ENCODE measurements at regions not wholly inside any gene's neighbourhood (a gene's known extent, or its start where the extent isn't known, plus 50 kb on each side); places are given as distances from the start of the nearest gene placed in this dataset.

- DNase-seq = no peak
Observed at GRCh38 chr15:70342554-70343548, 245.1 kb upstream of the TLE3 start.

DNA sequence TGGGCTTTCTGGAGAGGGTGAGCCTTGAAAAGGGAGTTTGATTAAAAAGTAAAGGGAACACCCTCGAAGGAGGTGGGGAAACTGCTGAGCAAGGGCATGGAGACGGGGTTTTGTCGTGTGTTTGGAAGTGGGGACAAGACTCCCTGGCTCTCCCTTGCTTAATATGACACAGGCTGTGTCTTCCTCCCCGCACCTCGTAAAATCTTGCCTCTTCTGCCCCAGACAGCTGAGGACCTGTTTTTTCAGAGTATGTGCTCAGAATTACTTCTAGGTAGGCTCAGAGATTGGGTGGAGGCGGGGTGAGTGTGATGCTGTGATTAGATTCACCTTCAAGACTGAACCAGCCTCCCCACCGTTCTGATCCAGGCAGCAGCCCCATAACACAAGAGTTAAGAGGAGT is 244.4 kb upstream of the TLE3 start:
- DNase-seq = no peak

DNA sequence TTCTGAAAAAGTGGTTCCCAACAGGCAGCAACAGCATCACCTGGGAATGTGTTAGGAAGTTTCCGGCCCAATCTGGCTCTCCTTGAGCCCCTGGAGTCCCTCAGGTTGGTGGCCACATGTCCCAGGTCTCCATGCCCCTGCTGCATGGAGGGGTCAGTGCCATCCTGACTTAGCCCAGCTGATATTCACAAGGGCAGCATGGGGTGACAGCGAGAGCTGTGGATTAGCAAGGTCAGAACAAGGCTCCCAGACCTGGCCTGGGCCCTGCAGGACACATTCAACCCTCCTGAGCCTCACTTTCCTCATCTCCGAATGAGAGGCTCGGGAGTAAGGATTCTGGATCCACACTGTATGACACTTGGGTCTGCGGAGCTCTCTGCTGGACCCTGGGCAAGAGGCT is 243.8 kb upstream of the TLE3 start:
- no peak for DNase-seq

DNA sequence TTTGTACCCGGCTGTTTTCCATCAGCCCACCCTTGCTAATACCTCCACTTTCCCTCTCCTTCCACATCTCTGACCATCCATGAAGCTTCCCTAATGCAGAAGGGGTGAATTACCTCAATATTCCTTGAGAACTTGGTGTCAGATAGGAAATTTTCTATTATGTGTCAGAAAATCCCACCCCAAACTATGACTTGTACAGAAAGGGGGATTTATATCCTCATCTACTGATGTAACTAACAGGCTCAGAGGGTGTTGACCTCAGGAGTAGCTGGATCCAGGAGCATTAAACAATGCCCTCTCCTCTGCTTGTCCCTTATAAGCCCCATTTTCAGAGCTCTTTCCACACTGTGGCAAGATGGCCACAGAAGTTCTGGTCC is 242.8 kb upstream of the TLE3 start:
- no peak for DNase-seq

GRCh38 chr15:70339571-70340493 is 242.1 kb upstream of the TLE3 start:
- no peak for DNase-seq

DNA sequence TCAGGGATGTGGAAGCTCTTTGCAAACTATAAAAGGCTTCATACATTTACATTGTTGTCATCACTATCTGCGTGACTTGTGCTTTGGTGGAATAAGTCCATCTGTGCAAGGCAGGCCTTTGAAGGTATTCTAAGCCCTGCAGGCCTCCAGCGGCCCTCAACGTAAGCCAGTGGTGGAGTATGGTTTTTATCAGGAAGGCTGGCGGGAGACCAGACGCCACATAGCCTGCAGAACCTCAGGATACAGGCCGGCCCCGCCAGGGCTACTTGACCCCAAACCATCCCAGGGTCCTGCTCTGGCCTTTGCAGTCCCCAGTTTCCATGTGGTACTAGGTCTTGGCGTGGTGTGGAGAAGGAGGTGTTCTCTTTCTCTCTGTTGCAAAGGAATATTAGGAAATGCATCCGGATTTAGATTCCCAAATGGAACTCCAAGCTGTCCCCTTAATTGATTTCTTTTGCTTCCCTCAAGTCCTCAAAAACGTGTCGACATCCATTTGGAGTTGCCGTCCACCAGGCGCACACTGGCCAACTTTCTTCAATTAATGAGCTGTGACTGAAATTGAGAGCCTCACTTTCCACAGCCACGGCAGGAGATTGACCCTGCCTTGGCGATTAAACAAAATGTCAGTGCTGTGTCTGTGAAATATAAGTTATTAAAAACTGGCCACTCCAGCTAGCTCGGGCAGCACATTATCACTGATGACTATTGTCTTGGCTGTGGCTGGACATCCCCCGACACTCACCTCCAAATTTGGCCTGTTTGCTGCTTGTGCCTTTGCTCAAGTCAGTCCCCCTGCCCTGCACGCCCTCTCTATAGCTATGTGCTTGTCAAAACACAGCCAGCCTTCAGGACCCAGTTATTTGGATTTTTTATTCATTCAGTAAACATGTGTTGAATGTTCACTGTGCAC is 239.8 kb upstream of the TLE3 start:
- no peak for DNase-seq

DNA sequence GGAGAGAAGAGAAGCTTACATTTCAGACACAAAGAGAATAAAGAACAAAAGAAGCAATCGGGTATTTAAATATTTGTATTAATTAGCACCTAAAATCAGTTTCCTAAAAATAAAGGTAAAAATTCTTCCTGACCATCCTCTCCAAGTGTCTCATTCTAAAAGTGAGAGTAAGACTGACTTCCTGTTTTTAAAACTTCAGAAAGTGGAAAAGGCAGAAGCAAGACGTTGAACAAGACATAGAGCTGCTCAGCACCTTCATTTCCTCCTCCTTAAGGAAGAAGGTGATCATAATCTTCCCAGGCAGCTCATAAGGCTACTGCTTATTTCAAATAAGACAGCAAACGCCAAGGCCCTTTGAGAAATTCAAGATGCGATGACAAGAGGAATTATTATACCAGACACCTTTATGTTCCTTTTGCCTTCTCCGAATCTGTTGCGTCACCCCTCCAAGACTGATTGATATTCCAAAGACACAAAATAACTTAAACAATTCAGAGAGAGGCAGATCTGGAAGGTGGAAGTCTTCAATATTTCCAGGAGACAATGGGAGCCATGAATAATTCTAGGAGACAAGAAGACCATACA is 238.8 kb upstream of the TLE3 start:
- no peak for DNase-seq

- DNase-seq = no peak
Observed at GRCh38 chr15:70334286-70334685, 236.6 kb upstream of the TLE3 start.

DNA sequence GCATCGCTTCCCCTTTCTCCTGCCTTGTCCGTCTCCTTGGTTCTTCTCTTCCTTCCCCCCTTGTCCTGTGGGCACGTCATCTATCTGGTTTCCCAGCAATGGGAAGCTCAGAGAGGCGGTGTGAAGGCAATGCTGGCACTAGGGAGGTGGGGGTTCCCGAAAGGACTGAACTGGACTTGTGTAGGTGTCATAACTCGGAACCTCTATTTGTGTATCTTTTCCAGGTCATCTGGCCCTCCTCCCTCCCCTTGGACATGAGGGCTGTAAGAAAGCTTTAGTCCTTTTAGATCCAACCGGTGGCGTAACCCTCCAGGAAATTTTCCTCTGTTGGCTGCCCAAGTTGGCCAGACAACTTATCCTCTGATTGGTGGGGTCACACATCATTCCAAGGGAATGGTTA is 231.5 kb upstream of the TLE3 start:
- no peak for DNase-seq

DNA sequence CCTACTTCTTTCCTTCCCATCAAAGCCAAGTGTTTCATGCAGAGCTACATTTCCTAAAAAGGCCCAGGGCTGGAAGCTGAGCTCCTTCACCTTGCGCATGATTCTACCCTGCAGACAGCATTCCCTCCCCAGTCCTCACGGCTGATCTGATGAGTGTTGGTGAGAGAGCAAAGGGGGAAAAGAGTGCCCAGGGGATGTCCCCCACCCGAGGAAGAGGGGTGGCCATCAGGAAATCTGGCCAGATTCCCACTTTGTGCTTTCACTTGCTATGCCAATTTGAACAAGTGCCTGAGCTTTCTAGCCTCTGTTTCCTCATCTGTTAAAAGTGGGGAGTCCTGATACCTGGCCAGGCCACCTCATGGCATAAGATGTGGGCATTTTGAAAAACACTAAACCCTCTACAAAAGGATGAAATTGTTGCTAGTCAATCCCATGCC is 231.0 kb upstream of the TLE3 start:
- no peak for DNase-seq

- DNase-seq = no peak
Observed at GRCh38 chr15:70327856-70328678, 230.3 kb upstream of the TLE3 start.

GRCh38 chr15:70327328-70327855 is 229.7 kb upstream of the TLE3 start:
- no peak for DNase-seq

DNA sequence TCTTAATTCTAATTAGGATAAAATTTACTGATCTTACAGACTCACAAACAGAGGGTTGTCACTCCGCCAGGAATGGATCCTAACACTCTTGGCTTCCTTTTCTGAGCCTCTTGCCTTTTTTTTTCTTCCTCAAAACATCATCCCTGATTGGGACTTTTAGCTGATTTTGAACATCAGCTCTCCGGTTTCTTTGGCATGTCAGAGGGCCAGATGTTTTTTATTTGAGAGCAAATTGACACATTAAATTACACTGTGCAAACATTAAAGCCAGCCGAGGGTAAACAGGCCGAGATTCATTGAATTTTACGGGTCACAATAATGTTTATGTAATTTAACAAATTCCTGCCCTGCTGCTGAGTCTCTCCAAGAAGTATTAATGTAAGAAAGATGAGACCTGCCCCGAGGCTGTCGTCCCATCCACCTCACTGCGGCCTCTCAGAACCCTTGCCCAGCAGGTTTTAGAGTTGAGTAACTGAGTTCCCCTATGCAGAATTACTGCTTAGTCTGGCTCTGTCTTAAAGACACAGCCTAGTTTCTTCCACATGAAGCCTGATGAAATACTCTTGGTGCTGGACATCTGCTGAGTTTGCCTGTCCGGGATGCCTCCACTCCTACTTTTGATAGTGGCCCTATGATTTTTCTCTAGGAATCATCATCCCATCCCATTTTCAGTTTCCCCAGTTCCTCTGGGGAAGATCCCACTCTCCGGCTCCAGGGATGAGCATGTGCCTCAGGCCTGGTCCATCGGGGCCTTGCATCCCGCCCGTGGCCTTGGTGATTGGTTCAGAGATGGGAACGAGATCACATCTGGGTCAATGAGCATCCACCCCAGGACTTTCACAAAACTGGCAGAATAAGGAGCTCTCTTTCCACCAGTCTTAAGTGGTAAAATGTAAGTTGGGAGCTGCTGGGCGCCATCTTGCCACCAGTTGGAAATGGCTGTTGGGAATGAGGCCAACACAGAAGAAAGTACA is 226.6 kb upstream of the TLE3 start:
- no peak for DNase-seq

- DNase-seq = no peak
Observed at GRCh38 chr15:70323111-70323851, 225.6 kb upstream of the TLE3 start.

DNA sequence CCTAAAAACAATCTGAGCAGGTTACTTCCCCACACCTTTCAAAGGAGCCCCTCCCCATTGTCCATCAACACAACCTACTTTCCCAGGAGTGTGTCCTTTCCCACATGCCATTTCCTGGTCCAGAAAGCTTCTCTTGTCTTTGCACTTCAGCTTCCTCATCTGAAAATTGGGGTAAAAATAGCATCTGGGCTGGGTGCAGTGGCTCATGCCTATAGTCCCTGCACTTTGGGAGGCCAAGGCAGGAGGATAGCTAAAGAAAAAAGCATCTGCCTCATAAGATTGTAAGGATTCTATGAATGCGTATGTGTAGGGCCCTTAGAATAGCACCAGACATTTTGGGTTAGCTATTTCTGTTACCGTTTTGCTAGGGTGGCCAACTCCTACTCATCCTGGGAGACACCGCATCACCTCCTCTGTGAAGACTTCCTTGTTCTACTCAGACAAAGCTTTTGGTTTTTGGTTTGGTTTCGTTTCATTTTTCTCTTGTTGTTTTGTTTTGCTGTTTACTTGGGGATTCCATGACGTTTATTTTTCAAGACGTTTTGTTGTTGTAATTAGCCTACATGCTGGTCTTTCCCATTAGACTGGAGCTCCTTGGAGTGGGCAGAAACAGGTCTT is 224.4 kb upstream of the TLE3 start:
- DNase-seq = no peak

DNA sequence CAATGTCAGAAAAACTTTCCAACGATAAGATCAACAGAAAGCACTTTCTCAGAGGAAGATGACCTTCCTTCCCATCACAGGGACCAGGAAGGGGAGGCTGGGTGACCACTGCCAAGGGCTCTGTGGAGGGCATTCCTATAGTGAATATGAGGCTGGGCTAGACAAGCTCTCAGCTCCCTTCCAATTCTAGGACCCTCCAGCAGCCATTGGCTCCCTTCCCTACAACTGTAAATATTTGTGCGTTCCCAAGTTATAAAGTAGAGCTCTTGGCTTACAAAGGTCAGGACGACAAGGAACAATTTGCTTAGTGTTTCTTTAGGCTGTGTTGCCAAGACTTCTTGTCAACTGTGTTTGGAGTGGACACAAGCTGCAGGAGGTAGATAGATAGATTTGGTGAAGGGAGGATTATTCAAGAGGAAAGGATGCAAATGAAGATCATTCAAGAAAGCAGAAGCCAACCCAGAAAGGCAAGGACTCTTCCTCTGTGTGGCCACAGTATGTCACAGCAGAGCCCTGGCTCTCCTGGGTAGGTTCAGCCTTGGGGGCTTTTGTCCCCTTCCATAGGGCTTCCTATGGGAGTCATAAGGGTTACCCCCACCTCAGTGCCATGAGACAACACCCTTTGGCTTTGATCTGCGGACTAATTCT is 223.6 kb upstream of the TLE3 start:
- no peak for DNase-seq

DNA sequence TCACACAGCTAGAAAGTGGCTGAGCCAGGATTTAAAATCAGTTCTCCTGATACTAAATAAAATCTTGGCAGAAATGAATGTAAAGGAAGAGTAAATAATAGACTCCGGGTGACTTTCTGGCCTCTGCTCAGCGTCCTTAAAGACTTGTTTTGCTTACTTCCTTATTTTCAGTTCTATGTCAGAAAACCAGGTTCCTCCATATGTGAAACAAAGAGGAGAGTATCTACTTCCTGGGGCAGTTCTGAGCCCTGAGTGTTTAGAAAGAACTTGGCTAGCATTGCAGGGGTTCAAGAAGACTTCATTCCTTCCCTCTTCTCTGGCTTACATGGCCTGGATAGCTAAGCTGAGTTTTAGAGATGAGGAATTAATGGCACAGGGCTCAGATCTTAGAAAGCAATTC is 222.8 kb upstream of the TLE3 start:
- DNase-seq = no peak

GRCh38 chr15:70320077-70320476 is 222.4 kb upstream of the TLE3 start:
- no peak for DNase-seq

All from stimulated activated CD4-positive, alpha-beta T cell treated with anti-CD3 and anti-CD28 coated beads, Interleukin-15, amount 100 ng/mL, for 24 hours (primary cell).